Iris pigment epithelial cell (primary cell): ENCODE measurements at regions not wholly inside any gene's neighbourhood (a gene's known extent, or its start where the extent isn't known, plus 50 kb on each side); places are given as distances from the start of the nearest gene placed in this dataset.
"Not testable (repeated sequence)": the region's sequence is repeated elsewhere in the genome, so short reads cannot be mapped to it uniquely, and the experiment has no call there.

ENCODE experiments used
- DNase-seq: peaks from one replicate; pipeline ENCODE4 v3.0.0-alpha.2; 2011; ENCODE audit warnings: low read depth

- no peak for DNase-seq
Measured at GRCh38 chr2:237214963-237215362, 129.3 kb downstream of the COPS8 start.

- no peak for DNase-seq
Measured at GRCh38 chr2:237217995-237218616, 132.4 kb downstream of the COPS8 start.

GRCh38 chr2:237218756-237219155 lies 133.1 kb downstream of the COPS8 start:
- DNase-seq, result no peak

GRCh38 chr2:237219826-237220225 lies 134.1 kb downstream of the COPS8 start:
- DNase-seq, result no peak

GRCh38 chr2:237221443-237221842 lies 135.8 kb downstream of the COPS8 start:
- DNase-seq, result no peak

GRCh38 chr2:237222178-237222577 lies 136.5 kb downstream of the COPS8 start:
- peak; percentile 76 for DNase-seq

GRCh38 chr2:237222601-237223041 lies 136.9 kb downstream of the COPS8 start:
- no peak for DNase-seq

- peak; percentile 97 for DNase-seq
Measured at GRCh38 chr2:237223201-237223861, 137.6 kb downstream of the COPS8 start.

- no peak for DNase-seq
Measured at GRCh38 chr2:237227190-237227589, 141.5 kb downstream of the COPS8 start.

GRCh38 chr2:237227592-237228280 lies 142.0 kb downstream of the COPS8 start:
- peak; percentile 95 for DNase-seq

GRCh38 chr2:237228281-237228625 lies 142.6 kb downstream of the COPS8 start:
- DNase-seq, result no peak

- no peak for DNase-seq
Measured at GRCh38 chr2:237229905-237230304, 144.2 kb downstream of the COPS8 start.

- DNase-seq, result no peak
Measured at GRCh38 chr2:237230355-237230754, 144.7 kb downstream of the COPS8 start.

GRCh38 chr2:237231593-237231992 lies 145.9 kb downstream of the COPS8 start:
- no peak for DNase-seq

GRCh38 chr2:237232166-237232565 lies 146.5 kb downstream of the COPS8 start:
- no peak for DNase-seq

GRCh38 chr2:237234268-237234667 lies 148.6 kb downstream of the COPS8 start:
- no peak for DNase-seq

- DNase-seq, result peak; percentile 89
Measured at GRCh38 chr2:237235383-237236095, 149.8 kb downstream of the COPS8 start.

- DNase-seq, result peak; percentile 72
Measured at GRCh38 chr2:237236188-237236587, 150.5 kb downstream of the COPS8 start.

- DNase-seq, result no peak
Measured at GRCh38 chr2:237238249-237238648, 152.6 kb downstream of the COPS8 start.

GRCh38 chr2:237240252-237240651 lies 154.6 kb downstream of the COPS8 start:
- DNase-seq, result no peak

GRCh38 chr2:237240868-237241267 lies 155.2 kb downstream of the COPS8 start:
- DNase-seq, result not testable (repeated sequence)

- no peak for DNase-seq
Measured at GRCh38 chr2:237242091-237242536, 156.4 kb downstream of the COPS8 start.

- no peak for DNase-seq
Measured at GRCh38 chr2:237243487-237243886, 157.8 kb downstream of the COPS8 start.
